ENCODE measurements at regions not wholly inside any gene's neighbourhood (a gene's known extent, or its start where the extent isn't known, plus 50 kb on each side); places are given as distances from the start of the nearest gene placed in this dataset.

DNA sequence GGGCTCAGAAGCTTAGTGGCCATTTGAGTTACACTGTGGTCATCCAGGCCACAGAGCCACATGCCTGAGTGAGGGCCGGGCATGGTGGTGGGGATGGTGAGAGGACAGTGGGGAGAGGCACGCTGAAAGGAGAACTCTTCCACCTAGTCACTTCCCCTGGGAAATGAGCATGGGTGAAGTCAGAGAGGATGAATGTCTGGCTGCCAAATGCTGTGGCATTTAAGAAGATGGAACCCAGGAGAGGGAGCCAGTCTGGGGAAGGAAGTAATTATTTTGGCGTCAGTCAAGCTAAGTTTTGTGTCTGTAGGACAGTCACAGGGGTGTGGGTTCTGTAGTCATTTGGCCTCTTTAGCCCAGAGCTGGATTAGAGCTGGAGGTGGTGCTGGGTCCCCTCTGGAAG, 86.0 kb upstream of the PODXL start:
- intact Hi-C loops (cut with DNase I) = no loop called here
- Histone ChIP-seq H3K36me3 (no peaks in the 10 kb centered on the region), H3K4me3 (no peak overlapping the region), H3K4me1 (peaks cover 0 to 6% (median 0%) of the 10 kb centered on the region in 9 donors), H3K27ac (no peak overlapping the region), H3K9me3 (no peaks in the 10 kb centered on the region), H3K27me3 (no peaks in the 10 kb centered on the region)
- DNase-seq (no peak), ATAC-seq (peak in 1 of 8 donors; percentile 54)
- no peak for TF ChIP-seq CTCF (IDR thresholded peaks at IDR 0.05)
- 62 to 74% methylated on average over 3 of the region's 3 CpGs for WGBS, 2 donors

- H3K4me3 ChIP-seq = no peak overlapping the region
- TF ChIP-seq CTCF (IDR thresholded peaks at IDR 0.05) = no peak
- no peaks in the 10 kb centered on the region for H3K9me3 ChIP-seq
- H3K4me1 ChIP-seq = peaks cover 0 to 23% (median 11%) of the 10 kb centered on the region in 9 donors
- H3K36me3 ChIP-seq = no peaks in the 10 kb centered on the region
- intact Hi-C loops (cut with DNase I) = no loop called here
- no peak overlapping the region for H3K27ac ChIP-seq
- whole genome bisulfite sequencing, 2 donors = 62 to 73% methylated on average over 5 of the region's 5 CpGs
- no peaks in the 10 kb centered on the region for H3K27me3 ChIP-seq
- DNase-seq = no peak
- no peak for ATAC-seq
Measured at GRCh38 chr7:131640686-131641085, 84.3 kb upstream of the PODXL start.

- H3K36me3 ChIP-seq = no peaks in the 10 kb centered on the region
- no peaks in the 10 kb centered on the region for H3K27me3 ChIP-seq
- no peaks in the 10 kb centered on the region for H3K9me3 ChIP-seq
- no peak for DNase-seq
- intact Hi-C loops (cut with DNase I) = no loop called here
- no peak overlapping the region for H3K27ac ChIP-seq
- TF ChIP-seq CTCF (IDR thresholded peaks at IDR 0.05) = no peak
- no peak for ATAC-seq
- no peak overlapping the region for H3K4me3 ChIP-seq
- peaks cover 3 to 38% (median 14%) of the 10 kb centered on the region in 9 donors for H3K4me1 ChIP-seq
- 80% methylated on average over 10 of the region's 10 CpGs for WGBS, 2 donors
Measured at GRCh38 chr7:131638641-131639430, 82.4 kb upstream of the PODXL start.

- Histone ChIP-seq H3K9me3 (no peaks in the 10 kb centered on the region), H3K4me3 (no peak overlapping the region), H3K27me3 (no peaks in the 10 kb centered on the region), H3K36me3 (no peaks in the 10 kb centered on the region), H3K27ac (no peak overlapping the region), H3K4me1 (peaks cover 5 to 48% (median 22%) of the 10 kb centered on the region in 9 donors)
- 82 to 85% methylated on average over 8 of the region's 8 CpGs for WGBS, 2 donors
- TF ChIP-seq CTCF (IDR thresholded peaks at IDR 0.05) = no peak
- DNase-seq = no peak
- intact Hi-C loops (cut with DNase I) = no loop called here
- ATAC-seq = no peak
Measured at GRCh38 chr7:131637859-131638258, 81.4 kb upstream of the PODXL start.
